ENCODE measurements at regions not wholly inside any gene's neighbourhood (a gene's known extent, or its start where the extent isn't known, plus 50 kb on each side); places are given as distances from the start of the nearest gene placed in this dataset.

GRCh38 chr3:156620901-156621300 lies 53.5 kb upstream of the TIPARP start:
- intact Hi-C loops (cut with micrococcal nuclease; ENCODE audit: unreplicated experiment) = no loop called here
- Mint-ChIP-seq H3K4me1 (ENCODE audit: low read depth, unreplicated experiment) (no peaks in the 10 kb centered on the region), H3K27me3 (ENCODE audit: insufficient read depth, unreplicated experiment) (no peaks in the 10 kb centered on the region), H3K36me3 (ENCODE audit: insufficient read depth, unreplicated experiment) (no peaks in the 10 kb centered on the region), H3K9me3 (ENCODE audit: unreplicated experiment) (no peaks in the 10 kb centered on the region), H3K27ac (ENCODE audit: unreplicated experiment) (no peak overlapping the region), H3K4me3 (ENCODE audit: unreplicated experiment) (no peak overlapping the region)
- Histone ChIP-seq H3K4me3 (ENCODE audit: low read depth, low read length) (no peak overlapping the region), H3K27me3 (replicated peaks; ENCODE audit: control insufficient read depth, insufficient read depth, low read length) (no peaks in the 10 kb centered on the region), H3K4me1 (peaks cover 3% of the 10 kb centered on the region; the same call in 1 of the 2 replicates), H3K36me3 (ENCODE audit: control insufficient read depth, insufficient read depth, low read length) (no peaks in the 10 kb centered on the region), H3K9me3 (no peaks in the 10 kb centered on the region)
- POLR2A ChIA-PET = no interaction called here
- TF ChIP-seq CTCF (IDR thresholded peaks at IDR 0.05; ENCODE audit: insufficient read depth in 1 of 2, low read depth in 1 of 2, low read length in 1 of 2, severe bottlenecking in 1 of 2, unreplicated experiment in 1 of 2) = no peak
- no TSS peak for BruUV-seq (replicated peaks)
- CTCF ChIA-PET = no interaction called here
- no peak for DNase-seq

- Histone ChIP-seq H3K4me3 (ENCODE audit: low read depth, low read length) (no peak overlapping the region), H3K4me1 (no peaks in the 10 kb centered on the region), H3K9me3 (no peaks in the 10 kb centered on the region), H3K27me3 (replicated peaks; ENCODE audit: control insufficient read depth, insufficient read depth, low read length) (no peaks in the 10 kb centered on the region), H3K36me3 (ENCODE audit: control insufficient read depth, insufficient read depth, low read length) (no peaks in the 10 kb centered on the region)
- Mint-ChIP-seq H3K4me3 (ENCODE audit: unreplicated experiment) (no peak overlapping the region), H3K36me3 (ENCODE audit: insufficient read depth, unreplicated experiment) (no peaks in the 10 kb centered on the region), H3K4me1 (ENCODE audit: low read depth, unreplicated experiment) (no peaks in the 10 kb centered on the region), H3K9me3 (ENCODE audit: unreplicated experiment) (no peaks in the 10 kb centered on the region), H3K27ac (ENCODE audit: unreplicated experiment) (no peak overlapping the region), H3K27me3 (ENCODE audit: insufficient read depth, unreplicated experiment) (no peaks in the 10 kb centered on the region)
- TF ChIP-seq CTCF (IDR thresholded peaks at IDR 0.05; ENCODE audit: insufficient read depth in 1 of 2, low read depth in 1 of 2, low read length in 1 of 2, severe bottlenecking in 1 of 2, unreplicated experiment in 1 of 2) = no peak
- CTCF ChIA-PET = no interaction called here
- intact Hi-C loops (cut with micrococcal nuclease; ENCODE audit: unreplicated experiment) = no loop called here
- POLR2A ChIA-PET = no interaction called here
- BruUV-seq (replicated peaks) = no TSS peak
- DNase-seq = no peak
Measured at GRCh38 chr3:156620260-156620659, 54.1 kb upstream of the TIPARP start.

- intact Hi-C loops (cut with micrococcal nuclease; ENCODE audit: unreplicated experiment) = no loop called here
- Mint-ChIP-seq H3K36me3 (ENCODE audit: insufficient read depth, unreplicated experiment) (no peaks in the 10 kb centered on the region), H3K4me3 (ENCODE audit: unreplicated experiment) (no peak overlapping the region), H3K4me1 (ENCODE audit: low read depth, unreplicated experiment) (no peaks in the 10 kb centered on the region), H3K27ac (ENCODE audit: unreplicated experiment) (no peak overlapping the region), H3K27me3 (ENCODE audit: insufficient read depth, unreplicated experiment) (no peaks in the 10 kb centered on the region), H3K9me3 (ENCODE audit: unreplicated experiment) (no peaks in the 10 kb centered on the region)
- Histone ChIP-seq H3K4me3 (ENCODE audit: low read depth, low read length) (no peak overlapping the region), H3K4me1 (no peaks in the 10 kb centered on the region), H3K27me3 (replicated peaks; ENCODE audit: control insufficient read depth, insufficient read depth, low read length) (no peaks in the 10 kb centered on the region), H3K36me3 (ENCODE audit: control insufficient read depth, insufficient read depth, low read length) (no peaks in the 10 kb centered on the region), H3K9me3 (no peaks in the 10 kb centered on the region)
- CTCF ChIA-PET = no interaction called here
- BruUV-seq (replicated peaks) = no TSS peak
- no peak for TF ChIP-seq CTCF (IDR thresholded peaks at IDR 0.05; ENCODE audit: insufficient read depth in 1 of 2, low read depth in 1 of 2, low read length in 1 of 2, severe bottlenecking in 1 of 2, unreplicated experiment in 1 of 2)
- DNase-seq = no peak
- POLR2A ChIA-PET = no interaction called here
Measured at GRCh38 chr3:156619376-156619775, 55.0 kb upstream of the TIPARP start.
